HS-27A (cell line): ENCODE measurements at regions not wholly inside any gene's neighbourhood (a gene's known extent, or its start where the extent isn't known, plus 50 kb on each side); places are given as distances from the start of the nearest gene placed in this dataset.
A peak's percentile ranks its signal among the peaks of the same experiment; 100 is the strongest.
"Not testable (repeated sequence)": the region's sequence is repeated elsewhere in the genome, so short reads cannot be mapped to it uniquely, and the experiment has no call there.

ENCODE experiments used
- DNase-seq: peaks from one replicate; pipeline ENCODE4 v3.0.0-alpha.2; 2012; ENCODE audit warnings: low read depth, missing footprints

DNA sequence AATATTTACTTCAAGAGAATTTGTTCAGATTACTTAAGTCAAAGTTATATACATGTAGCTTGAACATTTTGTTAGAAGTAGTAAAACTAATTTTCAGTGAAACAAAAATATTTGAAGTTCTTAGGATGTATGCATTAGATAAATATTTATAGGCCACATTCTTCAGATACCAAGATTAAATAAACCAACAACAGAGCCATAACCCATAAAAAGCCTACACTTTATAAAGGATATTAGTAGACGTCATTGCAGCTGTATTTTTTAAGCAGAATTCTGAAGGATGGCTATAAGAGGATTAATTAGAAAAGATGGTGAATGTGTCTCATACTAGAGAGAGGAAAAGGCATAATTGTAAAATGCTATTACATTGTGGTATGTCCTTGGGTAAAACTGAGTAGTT, 449.7 kb upstream of the ALCAM start:
- DNase-seq = peak; percentile 33

DNA sequence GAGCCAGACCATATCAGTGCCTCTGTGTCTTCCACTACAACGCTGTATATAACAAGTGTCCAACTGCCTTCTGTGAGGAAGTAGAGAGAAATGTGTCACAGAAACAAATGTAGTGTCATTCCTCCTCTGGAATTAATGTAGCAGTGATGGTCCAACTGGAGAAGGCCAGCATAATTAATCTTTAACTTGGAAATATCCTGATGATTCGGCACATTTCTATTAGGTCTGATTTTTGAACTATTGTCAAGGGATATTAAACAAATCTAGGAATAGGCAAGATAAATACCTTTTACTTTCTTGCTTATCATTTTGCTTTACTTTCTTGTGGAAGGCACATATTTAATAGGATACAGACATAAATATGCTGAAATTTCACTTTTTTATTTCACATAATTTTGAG, 446.2 kb upstream of the ALCAM start:
- no peak for DNase-seq

DNA sequence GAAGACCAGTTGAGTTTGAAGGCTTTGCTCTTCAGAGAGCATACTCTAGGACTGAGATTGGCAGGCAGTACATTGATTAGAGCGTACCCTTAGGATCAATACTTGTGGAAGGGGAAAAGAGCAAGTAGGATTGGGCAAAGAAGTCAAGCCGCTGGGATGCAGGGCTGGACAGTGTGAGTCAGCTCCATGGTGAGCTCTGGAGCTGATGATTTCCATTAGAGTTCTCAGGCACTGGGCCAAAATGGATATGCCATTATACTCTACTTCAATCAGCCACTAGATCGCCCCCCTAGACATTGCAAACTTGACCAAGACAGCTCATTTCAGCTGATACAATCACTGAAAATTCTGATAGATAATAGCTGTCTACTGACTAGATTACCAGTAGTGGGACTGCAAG, 432.7 kb upstream of the ALCAM start:
- no peak for DNase-seq

GRCh38 chr3:104935613-104936012, 431.1 kb upstream of the ALCAM start:
- DNase-seq = no peak

DNA sequence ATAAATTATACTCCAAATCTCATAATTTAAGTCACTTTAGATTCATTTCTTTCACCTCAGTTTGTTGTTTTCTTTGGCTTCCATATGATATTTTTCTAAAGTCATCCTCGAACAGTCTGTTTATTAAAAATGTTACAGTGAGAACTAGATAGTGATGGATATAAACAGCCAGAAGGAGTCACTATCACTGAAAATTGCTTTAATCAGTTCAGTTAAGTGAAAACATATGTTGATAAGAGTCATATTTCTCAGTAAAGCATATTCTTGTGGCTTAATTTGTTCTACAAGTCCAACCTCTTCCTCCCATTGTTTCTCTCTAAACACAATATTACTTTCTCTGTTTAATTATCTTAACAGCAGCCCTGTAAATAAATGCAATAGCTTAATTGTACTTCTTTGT, 427.5 kb upstream of the ALCAM start:
- no peak for DNase-seq

DNA sequence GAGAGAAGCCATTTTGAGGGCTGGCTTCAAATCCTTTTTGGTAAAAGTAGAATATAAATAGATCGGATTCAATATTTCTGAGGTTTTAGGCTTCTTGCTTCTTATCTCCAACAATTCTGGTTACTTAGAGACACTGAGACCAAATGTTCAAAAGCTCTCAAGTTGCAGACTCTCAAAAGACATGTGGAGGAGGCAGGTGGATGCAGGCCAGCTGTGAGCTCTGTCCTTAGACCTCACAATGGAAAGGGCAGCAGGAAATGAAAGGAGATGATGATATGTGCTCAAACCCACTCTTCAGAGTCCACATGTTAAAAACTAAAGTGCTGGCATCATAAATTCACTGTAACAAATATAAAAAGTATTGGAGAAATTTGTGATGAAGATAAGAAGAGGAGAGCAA, 424.9 kb upstream of the ALCAM start:
- DNase-seq = no peak

- DNase-seq = no peak
Observed at GRCh38 chr3:104943974-104944373, 422.7 kb upstream of the ALCAM start.

GRCh38 chr3:104947943-104948342, 418.8 kb upstream of the ALCAM start:
- DNase-seq = peak; percentile 27

- not testable (repeated sequence) for DNase-seq
Observed at GRCh38 chr3:104949810-104950209, 416.9 kb upstream of the ALCAM start.

DNA sequence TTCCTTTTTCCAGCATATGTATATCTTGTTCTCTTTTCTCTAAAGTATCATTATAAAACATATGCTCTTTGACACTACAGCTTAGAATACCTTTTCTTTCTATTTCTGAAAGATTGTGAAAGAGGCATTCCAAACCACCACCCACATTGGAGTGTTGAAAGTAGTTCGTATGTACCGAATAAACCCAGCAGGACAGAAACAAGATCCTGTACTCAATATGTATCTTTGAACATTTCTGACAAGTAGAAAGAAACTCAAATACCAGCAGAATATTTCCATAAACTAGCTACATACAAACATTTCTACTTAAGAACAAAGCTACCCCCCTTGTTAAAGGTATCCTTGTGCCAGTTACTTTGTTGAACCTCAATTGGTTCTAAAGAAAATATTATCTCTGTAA, 415.3 kb upstream of the ALCAM start:
- no peak for DNase-seq

- DNase-seq = peak; percentile 76
Observed at GRCh38 chr3:104952146-104952972, 414.4 kb upstream of the ALCAM start.

GRCh38 chr3:104956620-104957345, 409.9 kb upstream of the ALCAM start:
- no peak for DNase-seq

DNA sequence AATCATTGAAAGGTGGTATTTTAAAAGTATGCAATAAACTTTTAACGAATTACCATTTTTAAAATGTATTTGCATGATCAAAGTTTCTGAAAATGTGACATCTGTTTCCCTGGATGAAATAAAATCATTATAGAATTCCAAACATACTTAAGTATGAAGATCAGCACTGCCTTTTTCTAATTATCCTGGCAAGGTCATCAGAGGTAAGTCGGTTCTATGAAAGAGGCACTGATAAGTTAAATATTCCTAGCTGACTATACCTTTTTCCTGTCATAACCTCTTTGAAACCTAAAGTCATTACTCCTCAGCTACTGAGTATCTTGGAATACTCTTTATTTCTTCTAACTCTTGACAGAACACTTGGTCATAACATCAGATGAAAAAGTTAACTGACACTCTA, 406.1 kb upstream of the ALCAM start:
- peak; percentile 17 for DNase-seq

DNA sequence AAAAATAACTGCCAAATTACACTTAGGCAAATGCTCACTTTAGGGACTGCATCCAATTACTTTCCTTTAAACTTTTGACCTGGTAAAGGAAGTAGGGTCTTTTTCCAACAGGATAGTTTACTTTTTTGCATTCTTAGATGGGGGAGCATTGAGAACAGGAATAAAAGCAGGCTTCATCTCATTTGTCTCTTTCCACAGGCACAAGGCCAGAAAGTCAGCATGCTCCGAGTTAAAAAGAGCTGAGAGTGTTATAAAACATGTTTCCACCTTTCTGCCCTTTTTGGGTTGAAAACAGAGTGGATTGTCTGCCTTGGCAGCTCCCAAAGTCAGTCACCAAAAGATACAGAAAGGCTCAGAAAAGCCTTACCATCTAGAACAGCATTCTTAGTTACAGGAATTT, 404.9 kb upstream of the ALCAM start:
- no peak for DNase-seq

DNA sequence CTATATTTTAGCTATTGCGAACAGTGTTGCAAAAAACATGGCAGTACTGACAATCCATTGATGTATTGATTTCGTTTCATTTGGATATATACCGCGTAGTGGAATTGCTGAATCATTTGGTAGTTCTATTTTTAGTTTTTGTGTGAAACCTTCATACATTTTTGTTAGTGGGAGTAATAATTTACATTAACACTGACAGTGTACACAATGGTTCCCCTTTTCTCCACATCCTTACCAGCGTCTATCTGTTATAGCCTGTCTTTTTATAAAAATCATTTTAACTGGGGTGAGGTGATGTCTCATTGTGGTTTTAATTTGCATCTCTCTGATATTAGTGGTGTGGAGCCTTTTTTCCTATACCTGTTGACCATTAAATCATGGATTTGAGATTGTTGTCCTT, 392.4 kb upstream of the ALCAM start:
- no peak for DNase-seq

DNA sequence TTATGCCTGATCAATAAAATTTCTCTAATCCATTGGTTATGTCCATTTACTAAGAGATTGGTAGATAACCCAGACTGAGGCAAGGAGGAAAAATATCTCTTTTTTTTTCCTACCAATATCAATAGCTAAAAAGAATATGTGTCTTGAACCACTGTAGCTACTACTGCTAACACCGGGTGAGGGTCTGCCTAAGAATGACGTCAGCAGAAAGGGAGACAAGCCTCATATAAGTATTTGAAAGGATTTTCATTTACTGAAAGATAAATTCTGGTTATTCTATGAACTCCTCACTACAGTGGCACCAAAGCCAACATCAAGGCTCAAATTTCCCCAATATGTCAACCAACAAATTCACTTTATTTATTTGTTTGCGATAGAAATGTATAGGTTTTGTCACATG, 389.0 kb upstream of the ALCAM start:
- no peak for DNase-seq

GRCh38 chr3:104982130-104982529, 384.6 kb upstream of the ALCAM start:
- no peak for DNase-seq

DNA sequence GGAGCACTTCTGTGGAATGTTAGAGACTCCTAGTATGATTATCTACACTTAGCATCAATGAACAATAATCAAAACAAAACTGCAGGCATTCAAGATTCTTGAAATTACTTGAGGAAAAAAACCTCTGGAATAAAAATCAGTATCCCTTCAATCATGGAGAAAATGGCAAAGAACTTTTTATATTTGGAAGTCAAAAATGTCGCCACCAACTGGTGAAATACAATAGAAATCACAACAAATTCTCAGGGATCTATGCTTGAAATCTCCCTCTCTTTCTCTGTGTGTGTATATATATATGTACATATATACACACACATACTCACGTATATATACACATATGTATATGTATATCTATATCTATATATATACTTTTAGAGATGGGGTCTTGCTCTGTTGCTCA, 378.9 kb upstream of the ALCAM start:
- no peak for DNase-seq

DNA sequence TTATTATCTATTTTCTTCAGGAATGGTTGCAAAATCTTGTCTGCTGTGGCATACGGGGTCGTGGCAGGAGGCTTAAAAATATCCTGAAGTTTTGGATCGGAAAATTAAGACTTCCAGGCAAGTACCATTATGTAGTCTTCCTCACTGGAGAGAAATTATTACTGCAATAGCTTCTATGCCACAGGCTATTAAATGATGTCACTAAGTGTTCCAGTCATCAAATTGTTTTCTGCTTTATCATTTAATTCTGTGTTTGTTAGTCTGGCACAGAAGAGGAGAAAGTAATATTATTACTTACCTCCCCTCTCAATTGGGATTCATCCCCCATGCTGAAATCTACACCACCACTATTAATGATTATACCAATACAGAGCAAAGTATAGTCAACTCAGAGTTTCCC, 378.2 kb upstream of the ALCAM start:
- DNase-seq = no peak

GRCh38 chr3:104989878-104990277, 376.8 kb upstream of the ALCAM start:
- no peak for DNase-seq

DNA sequence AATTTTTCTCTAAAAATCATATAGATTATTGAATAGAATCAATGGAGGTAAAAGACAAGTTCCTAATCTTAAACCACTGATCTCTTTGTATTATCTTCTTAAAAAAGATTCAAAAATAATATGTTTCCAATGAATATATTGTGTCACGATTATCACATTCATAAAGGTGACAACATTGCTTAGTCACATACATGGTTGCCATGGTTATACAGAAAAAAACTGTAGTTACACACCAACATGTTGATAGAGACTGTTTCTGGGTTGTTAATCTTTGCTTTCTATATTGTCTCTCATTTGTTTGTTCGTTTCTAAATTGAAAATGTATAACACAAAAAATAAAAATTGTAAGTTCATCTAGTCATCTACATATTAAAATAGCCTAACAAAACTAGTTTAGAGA, 376.0 kb upstream of the ALCAM start:
- no peak for DNase-seq

- no peak for DNase-seq
Observed at GRCh38 chr3:104992676-104993075, 374.0 kb upstream of the ALCAM start.

DNA sequence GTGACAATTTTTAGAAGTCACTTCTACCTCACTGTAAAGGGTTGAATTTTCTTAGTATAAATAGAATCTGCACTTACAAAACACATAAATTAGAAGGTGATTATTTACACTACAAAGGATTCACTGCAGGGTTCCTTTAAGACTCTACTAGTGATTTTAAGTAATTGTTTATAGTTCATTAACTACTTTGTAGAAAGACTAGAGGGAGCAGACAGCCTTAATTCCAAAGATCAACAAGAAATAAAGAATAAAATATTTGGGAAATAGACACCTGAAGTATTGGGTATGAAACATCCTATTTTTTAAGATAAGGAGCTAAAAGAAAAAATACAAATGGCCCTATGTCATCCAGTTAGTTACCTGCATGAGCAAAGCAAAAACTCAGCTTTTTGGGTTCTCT, 360.5 kb upstream of the ALCAM start:
- no peak for DNase-seq

DNA sequence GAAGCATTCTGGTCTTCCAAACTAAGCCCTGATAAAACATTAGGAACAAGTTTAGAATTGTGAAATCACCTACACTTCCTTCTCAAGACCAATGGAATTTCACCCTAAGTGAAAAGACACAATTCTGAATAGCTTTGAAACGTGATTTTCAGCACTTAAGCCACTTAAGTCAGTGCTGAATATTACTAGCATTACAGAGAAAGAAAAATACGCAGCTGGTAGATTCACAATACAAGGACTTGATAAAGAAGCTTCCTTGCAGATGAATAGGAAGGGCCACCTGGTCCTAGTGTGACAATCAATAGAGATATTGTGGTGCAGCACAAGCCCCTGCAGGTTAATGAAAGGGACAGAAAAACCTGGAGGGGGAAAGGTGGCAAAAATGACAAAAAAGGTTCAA, 353.1 kb upstream of the ALCAM start:
- no peak for DNase-seq
